ENCODE measurements at regions not wholly inside any gene's neighbourhood (a gene's known extent, or its start where the extent isn't known, plus 50 kb on each side); places are given as distances from the start of the nearest gene placed in this dataset.

- TF ChIP-seq CTCF (IDR thresholded peaks at IDR 0.05) (no peak), POLR2A (IDR thresholded peaks at IDR 0.05) (no peak), POLR2AphosphoS5 (IDR thresholded peaks at IDR 0.05) (no peak), EP300 (IDR thresholded peaks at IDR 0.05; ENCODE audit: low read depth) (no peak)
Measured at GRCh38 chr18:37666991-37667390, 101.4 kb upstream of the CELF4 start.
